Anterior cingulate cortex (tissue), 58 donors: ENCODE measurements at regions not wholly inside any gene's neighbourhood (a gene's known extent, or its start where the extent isn't known, plus 50 kb on each side); places are given as distances from the start of the nearest gene placed in this dataset.

Experiments
- DNase-seq, 58 donors: peaks; one replicate each; lab custom pipeline; 2025; lab: John Stamatoyannopoulos, UW

DNA sequence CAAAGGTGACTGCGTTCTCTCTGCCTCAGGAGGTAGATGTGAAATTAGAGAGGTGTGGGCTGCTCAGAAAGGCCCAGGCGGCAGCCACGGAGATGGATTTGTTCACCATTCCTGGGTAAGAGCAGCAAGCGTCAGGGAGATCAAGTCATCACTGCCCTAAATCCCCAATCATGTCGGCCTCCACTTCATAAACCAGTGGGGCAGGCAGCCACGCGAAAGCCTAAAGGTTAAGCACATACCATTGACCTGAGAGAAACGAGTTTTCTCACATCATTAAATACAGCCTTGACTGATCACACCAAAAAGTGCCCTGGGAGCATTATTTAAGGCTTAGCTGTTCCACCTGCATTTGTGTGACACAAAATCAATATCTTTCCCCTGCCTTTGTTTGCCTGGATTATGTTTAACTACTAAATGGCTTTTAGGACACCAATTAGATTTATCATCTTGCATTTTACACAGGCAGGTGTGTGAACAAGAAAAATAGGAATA lies 50.7 kb upstream of the FOXB1 start:
- no peak for DNase-seq

GRCh38 chr15:59952960-59953359 lies 51.2 kb upstream of the FOXB1 start:
- DNase-seq, result no peak

GRCh38 chr15:59950603-59951388 lies 53.3 kb upstream of the FOXB1 start:
- no peak for DNase-seq

DNA sequence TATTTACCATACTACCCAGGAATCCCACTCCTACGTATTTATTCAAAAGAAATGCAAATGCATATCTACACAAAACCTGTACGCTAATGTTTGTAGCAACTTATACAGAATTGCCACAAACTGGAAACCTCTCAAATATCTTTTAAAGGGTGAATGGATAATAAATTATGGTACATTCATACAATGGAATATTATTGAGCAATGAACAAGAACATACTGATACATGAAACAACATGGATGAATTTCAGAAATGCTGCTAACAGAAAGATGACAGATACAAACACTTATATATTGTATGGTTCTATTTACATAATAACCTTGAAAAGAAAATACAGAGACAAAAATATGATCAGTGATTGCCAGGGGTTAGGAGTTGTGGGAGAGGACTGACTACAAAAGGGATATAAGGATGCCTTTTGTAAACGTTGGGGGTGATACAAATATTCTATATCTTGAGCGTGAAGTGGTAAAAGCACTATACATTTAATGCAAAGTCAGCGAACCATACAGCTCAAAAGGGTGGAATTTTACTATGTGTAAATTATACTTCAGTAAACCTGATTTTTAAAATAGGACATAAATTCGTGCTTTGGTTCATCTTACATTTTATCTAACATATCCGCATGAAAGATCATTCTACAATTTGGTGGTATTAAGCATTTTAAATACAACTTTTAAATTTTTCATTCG lies 55.0 kb upstream of the FOXB1 start:
- DNase-seq, result no peak

GRCh38 chr15:59946084-59946483 lies 58.0 kb upstream of the FOXB1 start:
- DNase-seq, result no peak

GRCh38 chr15:59945036-59945435 lies 59.1 kb upstream of the FOXB1 start:
- DNase-seq, result no peak

DNA sequence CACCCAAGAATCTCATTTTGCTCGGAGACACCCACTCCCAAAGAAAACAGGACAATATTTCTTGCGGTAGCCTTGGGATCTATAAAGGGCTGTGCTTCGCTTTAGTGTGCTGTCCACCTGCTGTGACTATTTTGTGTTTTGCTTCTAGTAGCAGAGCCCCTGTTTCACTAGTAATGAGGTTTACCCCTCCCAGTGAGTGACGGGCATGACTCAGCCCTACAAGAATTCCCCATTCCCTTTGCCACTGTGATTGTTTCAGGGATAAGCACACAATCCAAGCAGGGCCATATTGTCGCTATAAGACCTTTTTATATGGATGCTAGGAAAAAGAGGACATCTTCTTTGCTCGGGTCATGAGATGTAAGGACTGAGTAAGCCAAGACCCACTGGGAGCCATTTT lies 62.5 kb upstream of the FOXB1 start:
- no peak for DNase-seq

DNA sequence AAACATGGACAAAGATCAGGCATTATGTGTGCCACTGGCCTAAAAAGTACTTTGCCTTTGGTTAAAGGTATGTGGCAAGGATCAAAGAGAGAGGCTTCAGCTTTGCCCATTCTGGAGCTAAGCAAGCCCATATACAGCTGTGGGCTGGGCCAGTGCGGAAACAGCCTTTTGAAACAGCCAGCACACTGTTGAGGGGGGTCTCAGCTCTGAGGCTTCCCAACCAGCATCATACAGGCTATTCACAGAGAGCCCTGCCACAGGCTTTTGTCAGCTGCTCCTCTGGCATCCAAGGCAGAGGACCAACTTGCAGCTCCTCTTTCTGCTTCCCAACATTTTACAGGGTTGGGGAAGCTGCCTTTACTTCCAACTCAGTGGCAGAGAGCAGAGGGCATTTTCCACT lies 63.2 kb upstream of the FOXB1 start:
- DNase-seq, result no peak

DNA sequence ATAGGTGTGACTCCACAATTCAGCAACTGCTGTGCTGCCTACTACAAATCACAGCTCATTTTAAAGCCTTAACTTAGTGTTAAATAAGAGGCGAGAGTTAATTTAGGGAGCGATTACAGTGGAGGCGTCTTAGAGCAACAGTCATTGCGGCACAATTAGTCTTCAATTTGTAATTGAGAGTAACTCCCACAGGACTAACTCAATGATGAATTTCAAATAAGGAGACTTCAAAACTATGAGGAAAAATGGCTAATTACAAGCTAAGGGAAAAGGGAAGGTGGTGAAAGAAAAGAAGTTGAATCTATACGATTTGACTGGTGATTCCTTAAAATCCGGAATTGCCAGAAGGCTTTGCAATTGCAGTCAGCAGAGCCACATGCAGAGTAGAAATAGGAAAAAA lies 63.7 kb upstream of the FOXB1 start:
- DNase-seq, result no peak

DNA sequence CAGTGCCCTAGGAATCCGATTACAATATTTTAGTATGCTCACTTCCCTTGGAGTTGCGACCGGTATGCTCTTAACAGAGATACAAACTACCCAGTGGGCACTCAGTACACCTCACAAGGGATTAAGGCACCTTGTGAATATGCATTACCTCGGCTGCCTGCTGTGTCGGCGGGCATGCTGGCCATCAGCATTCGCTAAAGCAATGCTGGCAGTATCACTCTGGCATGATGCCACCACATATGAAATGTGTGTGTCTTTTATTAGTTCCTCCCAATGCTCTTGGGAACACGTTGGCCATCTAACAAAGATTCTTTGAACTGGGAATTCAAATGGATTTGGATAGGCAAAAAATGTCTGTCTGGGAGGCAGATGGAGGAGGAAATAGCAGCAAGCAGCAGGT lies 67.4 kb upstream of the FOXB1 start:
- DNase-seq, result no peak

GRCh38 chr15:59933607-59934006 lies 70.5 kb upstream of the FOXB1 start:
- DNase-seq, result no peak

DNA sequence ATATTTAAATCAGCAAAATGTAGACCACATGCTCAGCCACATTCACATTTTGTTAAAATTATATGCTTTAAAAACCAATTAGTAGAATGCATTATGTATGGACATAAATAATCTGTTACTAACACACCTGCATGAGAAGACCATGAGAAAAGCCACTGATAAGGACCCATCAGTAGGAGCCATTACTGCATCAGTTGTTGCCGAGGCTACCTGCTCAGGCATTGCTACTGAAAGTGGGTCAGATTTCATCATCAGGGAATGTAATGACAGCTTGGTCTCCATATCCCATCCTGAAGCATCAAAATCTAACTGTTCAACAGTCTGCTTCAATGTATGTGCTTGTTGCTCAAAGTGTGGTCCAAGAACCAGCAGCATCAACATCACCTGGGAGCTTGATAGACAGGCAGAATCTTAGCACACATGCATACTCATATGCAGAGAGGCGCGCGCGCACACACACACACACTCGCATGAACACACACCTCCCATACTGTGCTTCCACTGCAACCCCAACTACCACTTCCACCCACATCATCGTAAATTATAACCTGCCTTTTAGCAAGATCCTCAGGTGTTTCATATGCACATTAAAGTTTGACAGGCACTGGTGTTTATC lies 72.4 kb upstream of the FOXB1 start:
- no peak for DNase-seq

- DNase-seq, result no peak
Measured at GRCh38 chr15:59924812-59925522, 79.1 kb upstream of the FOXB1 start.

DNA sequence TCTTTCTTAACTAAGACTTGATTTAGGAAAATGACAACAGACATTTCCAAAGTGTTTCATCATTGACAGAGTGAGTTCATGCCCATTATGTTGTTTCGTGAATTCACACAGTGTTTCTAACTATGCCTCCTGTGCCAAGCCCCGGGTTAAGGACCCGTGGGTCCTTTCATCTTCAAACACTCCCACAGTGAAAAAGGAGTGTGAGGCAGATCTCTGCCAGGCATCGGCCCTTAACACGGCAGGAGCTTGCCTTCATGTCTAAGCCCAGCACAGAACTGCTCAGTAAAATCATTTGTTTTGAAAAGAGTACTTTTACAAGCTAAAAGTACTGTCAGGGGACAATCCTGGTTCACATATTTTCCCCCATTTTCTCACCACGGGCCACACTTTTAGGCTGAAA lies 80.0 kb upstream of the FOXB1 start:
- no peak for DNase-seq

DNA sequence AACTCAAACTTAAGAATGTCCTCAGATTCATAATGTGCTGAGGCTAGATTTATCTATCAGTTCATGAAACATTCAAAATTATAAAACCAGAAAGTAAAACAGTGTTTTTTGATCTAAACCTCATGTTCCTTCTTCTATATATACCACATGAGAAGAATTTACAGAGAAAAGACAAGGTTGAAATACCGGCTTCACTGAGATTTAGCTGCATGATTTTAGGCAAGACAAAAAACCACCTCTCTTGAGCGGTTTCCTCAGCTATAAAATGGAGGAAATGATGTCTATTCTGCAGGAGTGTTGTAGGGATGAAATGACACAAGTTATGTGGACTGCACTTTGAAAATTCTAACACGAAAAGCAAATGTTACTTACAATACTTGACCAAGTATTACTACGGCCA lies 80.6 kb upstream of the FOXB1 start:
- no peak for DNase-seq

- no peak for DNase-seq
Measured at GRCh38 chr15:59918994-59919951, 84.8 kb upstream of the FOXB1 start.

DNA sequence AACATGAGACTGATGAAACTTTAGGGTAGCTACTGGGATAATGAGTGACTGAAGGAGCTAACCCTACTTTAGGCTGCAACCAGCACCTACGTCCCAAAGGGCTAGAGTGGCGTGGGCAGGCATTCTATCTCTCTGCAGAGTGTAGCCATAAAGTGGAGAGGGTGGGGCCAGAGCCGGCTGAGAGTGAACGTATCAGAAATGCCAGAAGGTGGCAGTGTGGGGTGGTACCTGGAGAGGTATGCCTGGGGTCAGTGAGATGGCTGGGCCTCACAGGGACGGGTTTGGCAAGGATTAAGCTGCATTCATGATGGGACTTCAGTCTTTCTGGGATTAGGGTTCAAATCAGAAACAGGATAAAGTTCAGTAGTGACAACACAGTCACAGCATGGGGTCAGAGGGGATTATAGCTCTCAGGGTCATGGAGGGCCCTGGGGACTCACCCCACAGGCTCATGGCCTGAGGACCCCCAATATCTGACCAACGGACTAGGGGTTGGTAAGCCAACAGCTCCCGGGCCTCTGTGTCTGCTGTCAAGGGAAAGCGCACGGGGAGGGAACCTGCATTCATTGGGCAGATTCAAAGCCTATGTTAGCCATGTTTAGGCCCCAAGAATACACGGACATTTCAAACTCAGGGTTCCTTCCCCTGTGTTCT lies 86.5 kb upstream of the FOXB1 start:
- peak in 11 of 58 donors; percentile 0 to 14 (median 4) for DNase-seq

DNA sequence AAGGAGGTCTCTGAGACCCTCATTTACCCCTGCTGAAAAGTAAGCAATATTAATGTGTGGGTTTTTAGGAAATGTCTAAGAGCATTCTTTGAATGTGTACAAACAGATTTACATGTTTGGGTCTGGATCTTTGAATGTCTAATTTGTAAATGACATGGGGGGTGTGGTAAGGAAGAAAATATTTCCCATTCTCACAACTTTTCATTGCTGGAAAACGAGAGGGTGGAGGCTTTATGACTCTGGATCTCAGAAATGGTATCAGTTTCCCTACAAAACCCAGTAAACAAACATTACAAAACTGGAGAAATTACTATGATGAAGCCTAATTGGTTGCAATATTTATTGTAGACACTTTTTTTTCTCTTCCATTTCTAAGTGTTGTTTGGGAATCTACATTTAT lies 98.1 kb upstream of the FOXB1 start:
- no peak for DNase-seq

GRCh38 chr15:59905176-59905575 lies 98.9 kb upstream of the FOXB1 start:
- DNase-seq, result no peak
